OCI-LY3 (cell line): ENCODE measurements at regions not wholly inside any gene's neighbourhood (a gene's known extent, or its start where the extent isn't known, plus 50 kb on each side); places are given as distances from the start of the nearest gene placed in this dataset.

Experiments used
- H2AFZ ChIP-seq: fragments of 200-600, 300-600 bp; shearing (Covaris generic); 2 replicates; pipeline ENCODE4 v1.6.0; 2014; ENCODE audit warnings: antibody characterized with exemption, low read depth, low read length
- H3K27ac ChIP-seq: fragments of 200-600, 300-600 bp; sonication (generic); 2 replicates; pipeline ENCODE4 v1.5.1; 2014; ENCODE audit warnings: mild to moderate bottlenecking, low read length, moderate library complexity, mixed read lengths
- H3K27me3 ChIP-seq: fragments of 200-600, 300-600 bp; sonication (generic); 2 replicates; pipeline ENCODE4 v1.6.1; 2014; ENCODE audit warnings: low read depth, low read length, mixed read lengths
- H3K36me3 ChIP-seq: fragments of 200-600, 300-600 bp; sonication (generic); replicated peaks from 2 replicates; pipeline ENCODE3; 2014; ENCODE audit warnings: low read depth, low read length, mixed read lengths
- H3K4me1 ChIP-seq: fragments of 300-600, 200-600 bp; sonication (generic); 2 replicates; pipeline ENCODE4 v1.6.1; 2014; ENCODE audit warnings: low read length, mixed read lengths
- H3K4me2 ChIP-seq: fragments of 200-600, 300-600 bp; sonication (generic); 2 replicates; pipeline ENCODE4 v1.6.1; 2014; ENCODE audit warnings: low read length, mixed read lengths
- H3K4me3 ChIP-seq: fragments of 300-600, 200-600 bp; sonication (generic); 2 replicates; pipeline ENCODE4 v1.5.1; 2014; ENCODE audit warnings: antibody characterized with exemption, mild to moderate bottlenecking, low read length, moderate library complexity
- H3K79me2 ChIP-seq: fragments of 300-600, 200-600 bp; shearing (Covaris generic); 2 replicates; pipeline ENCODE4 v1.6.1; 2014; ENCODE audit warnings: mild to moderate bottlenecking, low read length, mixed read lengths
- H3K9ac ChIP-seq: fragments of 300-600, 200-600 bp; shearing (Covaris generic); 2 replicates; pipeline ENCODE4 v1.6.0; 2014; ENCODE audit warnings: mild to moderate bottlenecking, low read length, moderate library complexity
- H3K9me3 ChIP-seq: fragments of 200-600, 300-600 bp; shearing (Covaris generic); 2 replicates; pipeline ENCODE4 v1.6.1; 2014; ENCODE audit warnings: low read length, mixed read lengths; ENCODE audit not compliant: insufficient read depth
- H4K20me1 ChIP-seq: fragments of 200-600, 300-600 bp; sonication (generic); 2 replicates; pipeline ENCODE4 v1.6.1; 2016; ENCODE audit warnings: low read length, mixed read lengths; ENCODE audit not compliant: insufficient read depth
- EZH2phosphoT487 ChIP-seq: fragments of 200-600 bp; shearing (Covaris generic); IDR thresholded peaks from 2 replicates; pipeline ENCODE4 v1.6.1; 2018; ENCODE audit warnings: antibody characterized with exemption, mixed run types, low read depth
- TF ChIP-seq, protein P1 (sequence below): fragments of 200-600, 300-600 bp; sonication (generic); IDR thresholded peaks from 2 replicates; pipeline ENCODE4 v1.5.1; 2014; ENCODE audit warnings: antibody characterized with exemption, low read length, low read depth

DNA sequence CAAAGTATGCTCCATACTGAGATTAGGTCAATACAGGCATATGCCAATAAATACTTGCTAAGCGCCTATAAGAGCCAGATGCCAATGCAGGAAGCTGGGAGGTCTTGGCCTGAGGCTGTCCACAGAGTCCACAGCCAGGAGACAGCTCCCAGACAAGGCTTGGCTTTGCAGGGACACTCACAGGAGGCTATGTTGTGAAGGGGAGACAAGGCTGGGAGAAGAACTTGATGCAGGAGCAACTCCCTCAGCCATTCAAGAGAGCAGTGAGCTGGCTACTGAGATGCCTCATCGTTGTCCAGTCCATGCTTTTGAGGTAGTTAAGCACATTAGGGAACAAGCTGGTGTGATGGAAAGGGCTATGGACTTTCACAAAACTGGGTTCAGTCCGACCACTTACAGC lies 891.5 kb downstream of the TBC1D22A start:
- no peak overlapping the region for H3K27ac ChIP-seq
- no peak for TF ChIP-seq EZH2phosphoT487
- TF ChIP-seq, protein P1, sequence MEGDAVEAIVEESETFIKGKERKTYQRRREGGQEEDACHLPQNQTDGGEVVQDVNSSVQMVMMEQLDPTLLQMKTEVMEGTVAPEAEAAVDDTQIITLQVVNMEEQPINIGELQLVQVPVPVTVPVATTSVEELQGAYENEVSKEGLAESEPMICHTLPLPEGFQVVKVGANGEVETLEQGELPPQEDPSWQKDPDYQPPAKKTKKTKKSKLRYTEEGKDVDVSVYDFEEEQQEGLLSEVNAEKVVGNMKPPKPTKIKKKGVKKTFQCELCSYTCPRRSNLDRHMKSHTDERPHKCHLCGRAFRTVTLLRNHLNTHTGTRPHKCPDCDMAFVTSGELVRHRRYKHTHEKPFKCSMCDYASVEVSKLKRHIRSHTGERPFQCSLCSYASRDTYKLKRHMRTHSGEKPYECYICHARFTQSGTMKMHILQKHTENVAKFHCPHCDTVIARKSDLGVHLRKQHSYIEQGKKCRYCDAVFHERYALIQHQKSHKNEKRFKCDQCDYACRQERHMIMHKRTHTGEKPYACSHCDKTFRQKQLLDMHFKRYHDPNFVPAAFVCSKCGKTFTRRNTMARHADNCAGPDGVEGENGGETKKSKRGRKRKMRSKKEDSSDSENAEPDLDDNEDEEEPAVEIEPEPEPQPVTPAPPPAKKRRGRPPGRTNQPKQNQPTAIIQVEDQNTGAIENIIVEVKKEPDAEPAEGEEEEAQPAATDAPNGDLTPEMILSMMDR = no peak
- H3K4me1 ChIP-seq = no peaks in the 10 kb centered on the region
- H3K9me3 ChIP-seq = no peaks in the 10 kb centered on the region
- no peak overlapping the region for H3K4me2 ChIP-seq
- no peak overlapping the region for H3K4me3 ChIP-seq
- H2AFZ ChIP-seq = no peak overlapping the region
- no peak overlapping the region for H3K9ac ChIP-seq
- no peaks in the 10 kb centered on the region for H3K36me3 ChIP-seq
- no peaks in the 10 kb centered on the region for H4K20me1 ChIP-seq
- H3K27me3 ChIP-seq = no peaks in the 10 kb centered on the region
- H3K79me2 ChIP-seq = no peaks in the 10 kb centered on the region

DNA sequence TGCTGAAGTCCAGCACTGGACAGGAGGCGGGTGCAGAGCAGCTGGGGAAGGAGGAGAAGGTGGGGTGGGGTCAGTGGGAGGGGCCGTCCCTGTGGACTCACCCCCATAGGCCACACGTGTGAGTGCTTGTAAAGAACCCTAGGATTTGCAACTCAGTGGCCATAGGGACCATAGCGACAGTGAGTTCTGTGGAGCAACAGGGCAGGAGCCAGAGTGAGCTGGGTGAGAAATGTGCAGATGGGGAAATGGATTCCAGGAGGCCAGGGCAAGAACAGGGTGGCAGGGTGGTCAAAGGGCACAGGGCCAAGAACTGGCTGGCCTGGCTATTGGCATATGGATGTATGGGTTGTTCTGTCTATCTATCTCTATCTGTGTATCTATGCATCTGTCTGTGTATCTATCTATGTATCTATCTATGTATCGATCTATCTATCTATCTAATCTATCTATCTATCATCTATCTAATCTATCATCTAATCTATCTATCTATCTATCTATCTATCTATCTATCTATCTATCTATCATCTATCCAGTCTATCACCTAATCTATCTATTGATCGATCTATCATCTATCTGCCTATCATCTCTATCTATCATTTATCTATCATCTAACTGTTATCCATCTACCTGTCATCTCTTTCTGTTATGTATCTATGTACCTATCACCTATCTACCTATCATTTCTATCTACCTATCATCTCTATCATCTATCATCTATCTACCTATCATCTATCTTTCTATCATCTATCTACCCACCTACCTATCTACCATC lies 889.0 kb downstream of the TBC1D22A start:
- TF ChIP-seq, protein P1 = no peak
- no peak for TF ChIP-seq EZH2phosphoT487
- Histone ChIP-seq H3K9ac (no peak overlapping the region), H4K20me1 (no peaks in the 10 kb centered on the region), H3K4me3 (no peak overlapping the region), H3K4me1 (no peaks in the 10 kb centered on the region), H3K79me2 (no peaks in the 10 kb centered on the region), H2AFZ (no peak overlapping the region), H3K4me2 (no peak overlapping the region), H3K9me3 (no peaks in the 10 kb centered on the region), H3K27me3 (no peaks in the 10 kb centered on the region), H3K27ac (no peak overlapping the region), H3K36me3 (no peaks in the 10 kb centered on the region)

DNA sequence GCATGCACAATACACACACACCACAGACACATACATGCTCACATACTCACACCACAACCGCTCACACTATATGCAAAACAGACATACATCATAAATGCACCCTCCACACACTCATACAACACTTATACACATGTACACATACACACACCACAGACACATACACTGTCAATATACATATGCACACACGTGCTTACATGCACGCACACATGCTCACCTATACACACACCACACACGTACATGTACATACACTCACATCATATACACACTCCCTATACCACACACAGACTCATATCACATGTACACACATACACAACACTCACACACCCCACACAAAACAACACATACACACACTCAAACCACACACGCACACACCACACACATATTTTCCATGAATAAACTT lies 885.3 kb downstream of the TBC1D22A start:
- Histone ChIP-seq H3K9ac (no peak overlapping the region), H3K36me3 (no peaks in the 10 kb centered on the region), H3K4me3 (no peak overlapping the region), H3K79me2 (no peaks in the 10 kb centered on the region), H3K27ac (no peak overlapping the region), H2AFZ (no peak overlapping the region), H3K9me3 (no peaks in the 10 kb centered on the region), H3K4me2 (no peak overlapping the region), H3K4me1 (no peaks in the 10 kb centered on the region), H3K27me3 (no peaks in the 10 kb centered on the region), H4K20me1 (no peaks in the 10 kb centered on the region)
- TF ChIP-seq EZH2phosphoT487 = no peak
- TF ChIP-seq, protein P1 = no peak

DNA sequence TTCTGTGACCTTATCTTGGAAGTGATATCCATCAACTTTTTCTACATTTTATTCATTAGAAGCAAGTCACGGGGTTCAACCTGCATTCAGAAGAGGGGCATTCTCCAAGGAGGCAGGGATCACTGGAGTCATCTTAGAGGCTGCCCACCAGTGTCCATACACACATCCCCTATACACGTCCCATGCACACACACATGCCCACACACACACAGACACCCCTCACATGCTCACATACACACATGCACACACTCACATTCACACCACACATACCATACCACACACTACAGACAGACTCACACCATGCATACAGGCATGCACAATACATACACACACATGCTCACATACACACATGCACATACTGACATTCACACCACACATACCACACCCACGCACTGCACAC lies 884.7 kb downstream of the TBC1D22A start:
- Histone ChIP-seq H3K4me2 (no peak overlapping the region), H3K4me3 (no peak overlapping the region), H3K9ac (no peak overlapping the region), H3K79me2 (no peaks in the 10 kb centered on the region), H2AFZ (no peak overlapping the region), H3K27ac (no peak overlapping the region), H4K20me1 (no peaks in the 10 kb centered on the region), H3K9me3 (no peaks in the 10 kb centered on the region), H3K27me3 (no peaks in the 10 kb centered on the region), H3K36me3 (no peaks in the 10 kb centered on the region), H3K4me1 (no peaks in the 10 kb centered on the region)
- no peak for TF ChIP-seq EZH2phosphoT487
- TF ChIP-seq, protein P1 = no peak
